ENCODE measurements at regions not wholly inside any gene's neighbourhood (a gene's known extent, or its start where the extent isn't known, plus 50 kb on each side); places are given as distances from the start of the nearest gene placed in this dataset.

DNA sequence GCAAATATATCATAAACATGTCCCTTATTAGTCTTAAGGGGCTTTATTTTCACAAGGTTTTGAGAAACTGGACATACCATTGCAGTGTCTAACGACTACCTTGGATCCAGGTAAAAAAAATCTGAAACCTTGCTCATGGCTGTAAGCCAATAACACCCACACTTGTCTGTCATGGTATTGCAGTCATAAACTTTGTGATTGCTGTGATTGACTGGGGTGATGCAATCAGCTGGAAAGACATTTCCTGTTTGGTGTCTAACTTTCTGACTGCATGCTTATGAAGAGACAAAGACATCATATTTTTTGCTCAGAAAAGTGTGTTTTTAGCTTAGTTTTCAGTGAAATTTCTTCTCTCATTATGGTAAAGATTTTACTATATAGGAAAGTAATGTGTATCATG is 635.0 kb downstream of the TSN start:
- TF ChIP-seq, protein P1, sequence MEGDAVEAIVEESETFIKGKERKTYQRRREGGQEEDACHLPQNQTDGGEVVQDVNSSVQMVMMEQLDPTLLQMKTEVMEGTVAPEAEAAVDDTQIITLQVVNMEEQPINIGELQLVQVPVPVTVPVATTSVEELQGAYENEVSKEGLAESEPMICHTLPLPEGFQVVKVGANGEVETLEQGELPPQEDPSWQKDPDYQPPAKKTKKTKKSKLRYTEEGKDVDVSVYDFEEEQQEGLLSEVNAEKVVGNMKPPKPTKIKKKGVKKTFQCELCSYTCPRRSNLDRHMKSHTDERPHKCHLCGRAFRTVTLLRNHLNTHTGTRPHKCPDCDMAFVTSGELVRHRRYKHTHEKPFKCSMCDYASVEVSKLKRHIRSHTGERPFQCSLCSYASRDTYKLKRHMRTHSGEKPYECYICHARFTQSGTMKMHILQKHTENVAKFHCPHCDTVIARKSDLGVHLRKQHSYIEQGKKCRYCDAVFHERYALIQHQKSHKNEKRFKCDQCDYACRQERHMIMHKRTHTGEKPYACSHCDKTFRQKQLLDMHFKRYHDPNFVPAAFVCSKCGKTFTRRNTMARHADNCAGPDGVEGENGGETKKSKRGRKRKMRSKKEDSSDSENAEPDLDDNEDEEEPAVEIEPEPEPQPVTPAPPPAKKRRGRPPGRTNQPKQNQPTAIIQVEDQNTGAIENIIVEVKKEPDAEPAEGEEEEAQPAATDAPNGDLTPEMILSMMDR (conservative IDR thresholded peaks at IDR 0.05), result no peak
- no peak overlapping the region for H3K27ac ChIP-seq

DNA sequence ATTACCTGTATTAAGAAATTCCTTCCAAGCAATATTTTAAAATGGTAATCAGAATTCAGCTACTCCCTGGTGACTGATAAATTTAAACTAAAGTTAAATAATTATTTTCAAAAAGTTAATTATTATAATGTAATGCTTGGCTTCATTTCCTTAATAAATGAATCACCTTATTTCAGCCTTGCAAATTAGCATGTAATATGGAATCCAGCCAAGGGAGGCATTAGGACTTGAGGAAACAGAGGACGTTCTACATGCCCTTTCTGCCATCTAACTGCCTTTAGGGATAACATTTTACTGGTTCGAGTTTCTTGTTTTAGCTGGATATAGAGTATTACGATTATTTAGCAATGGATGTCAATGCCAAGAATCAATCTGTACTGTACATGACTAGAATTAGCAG is 636.3 kb downstream of the TSN start:
- TF ChIP-seq, protein P1 (conservative IDR thresholded peaks at IDR 0.05), result no peak
- H3K27ac ChIP-seq, result no peak overlapping the region

DNA sequence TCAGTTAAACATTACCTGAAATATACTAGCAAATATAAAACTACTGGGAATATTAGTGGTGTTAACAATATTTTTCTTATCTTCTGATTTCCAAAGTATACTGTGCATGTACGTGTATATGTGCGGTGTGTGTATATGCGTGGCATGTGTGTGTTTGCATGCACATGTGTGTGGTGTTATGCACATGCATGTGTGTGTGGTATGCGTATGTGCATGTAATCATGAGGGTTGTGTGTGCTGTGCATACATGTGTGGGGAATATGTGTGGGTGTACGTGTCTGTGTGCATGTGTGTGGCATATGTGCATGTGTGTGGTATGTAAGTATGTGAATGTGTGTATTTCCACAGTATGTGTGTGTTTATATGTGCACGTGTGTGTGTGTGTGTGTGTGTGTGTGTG is 640.2 kb downstream of the TSN start:
- TF ChIP-seq, protein P1 (conservative IDR thresholded peaks at IDR 0.05), result no peak
- H3K27ac ChIP-seq, result no peak overlapping the region

DNA sequence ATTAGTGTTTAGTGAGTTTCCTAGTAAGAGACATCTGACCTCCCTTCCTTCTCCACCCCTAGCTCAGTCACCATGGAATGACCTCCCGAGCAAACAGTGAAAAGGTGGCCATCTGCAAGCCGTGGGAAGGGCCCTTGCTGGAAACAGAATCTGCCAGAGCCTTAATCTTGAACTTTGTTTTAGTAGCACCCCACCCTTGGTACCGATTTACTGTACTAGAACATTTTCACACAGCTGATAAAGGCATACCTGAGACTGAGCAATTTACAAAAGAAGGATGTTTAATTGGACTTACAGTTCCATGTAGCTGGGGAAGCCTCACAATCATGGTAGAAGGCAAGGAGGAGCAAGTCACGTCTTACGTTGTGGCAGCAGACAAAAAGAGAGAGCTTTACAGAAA is 655.8 kb downstream of the TSN start:
- no peak overlapping the region for H3K27ac ChIP-seq
- TF ChIP-seq, protein P1 (conservative IDR thresholded peaks at IDR 0.05), result no peak

DNA sequence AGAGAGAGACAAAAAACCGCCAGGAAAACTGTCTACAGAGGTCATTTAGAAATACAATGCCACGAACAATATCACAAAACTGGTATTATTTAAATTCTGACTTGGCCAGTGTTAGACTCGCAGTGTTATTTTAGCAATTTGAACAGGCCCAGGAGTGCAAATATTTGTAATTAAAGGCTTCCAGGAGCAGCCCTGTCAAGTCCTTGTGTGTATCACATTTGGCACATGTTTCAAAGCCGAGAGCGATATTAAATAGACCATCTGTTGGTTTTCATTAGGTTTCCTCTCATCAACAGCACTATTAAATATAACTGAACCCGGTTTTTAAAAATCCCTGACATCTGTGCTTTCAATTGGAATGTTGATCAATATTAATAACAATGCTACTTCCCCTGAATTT is 656.9 kb downstream of the TSN start:
- peak overlapping the region; percentile 43 for H3K27ac ChIP-seq
- TF ChIP-seq, protein P1 (conservative IDR thresholded peaks at IDR 0.05), result no peak

DNA sequence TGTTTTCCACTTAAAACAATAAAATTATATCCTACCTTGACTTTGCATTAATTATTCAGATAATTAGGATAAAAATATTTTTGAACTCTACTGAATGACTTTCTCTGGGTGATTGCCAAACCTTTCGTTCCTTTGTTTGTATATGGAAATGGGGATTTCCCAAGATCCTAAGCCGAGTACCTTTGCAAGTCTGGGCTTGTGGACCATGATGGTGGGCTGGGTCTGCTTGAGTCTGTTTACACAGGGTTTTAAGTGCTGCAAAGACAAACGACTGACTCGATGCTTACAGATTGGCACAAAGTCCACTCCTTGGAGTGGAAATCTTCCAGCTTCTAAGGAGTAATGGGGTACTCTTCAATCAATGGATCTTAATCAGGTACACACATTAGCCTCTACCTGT is 659.5 kb downstream of the TSN start:
- TF ChIP-seq, protein P1 (conservative IDR thresholded peaks at IDR 0.05), result no peak
- H3K27ac ChIP-seq, result no peak overlapping the region

DNA sequence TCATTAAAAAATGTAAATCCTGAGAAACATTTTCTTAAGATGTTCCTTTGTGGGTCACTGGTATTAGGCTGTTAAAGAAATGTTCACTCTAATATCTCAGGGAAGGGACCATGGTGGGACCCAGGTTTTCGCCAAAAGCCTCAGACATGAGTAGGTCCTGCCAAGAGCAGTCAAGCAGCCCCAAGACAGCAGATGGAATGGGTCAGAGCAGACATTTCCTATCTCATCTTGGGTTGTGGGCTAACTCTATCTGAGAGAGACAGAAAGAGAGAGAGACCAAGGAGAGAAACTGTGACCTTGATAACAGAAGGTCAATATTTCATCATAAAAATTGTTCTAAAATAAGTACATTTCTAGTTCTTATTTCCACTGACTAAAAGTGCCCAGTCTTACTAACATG is 661.7 kb downstream of the TSN start:
- TF ChIP-seq, protein P1 (conservative IDR thresholded peaks at IDR 0.05), result no peak
- no peak overlapping the region for H3K27ac ChIP-seq

DNA sequence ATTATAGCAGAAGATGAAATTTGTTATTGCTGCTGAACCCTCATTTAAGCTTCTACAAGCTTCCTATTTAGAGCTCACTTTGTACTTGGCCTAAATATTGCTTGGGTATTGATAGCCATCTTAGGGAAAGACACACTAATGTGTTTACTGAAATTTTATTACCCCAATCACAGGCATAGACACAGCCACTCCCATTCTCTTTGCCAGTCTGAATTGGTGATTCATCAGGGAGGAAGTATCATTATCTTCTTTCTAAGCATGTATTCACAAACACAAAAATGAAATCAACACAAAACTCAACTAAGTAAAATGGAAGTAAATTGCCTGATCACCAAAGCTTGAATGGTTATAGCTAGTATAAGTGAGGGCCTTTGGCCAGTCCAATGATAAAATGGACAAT is 666.3 kb downstream of the TSN start:
- no peak overlapping the region for H3K27ac ChIP-seq
- TF ChIP-seq, protein P1 (conservative IDR thresholded peaks at IDR 0.05), result no peak

Measured in VCaP (cell line).